Epithelial cell of proximal tubule (primary cell): ENCODE measurements at regions not wholly inside any gene's neighbourhood (a gene's known extent, or its start where the extent isn't known, plus 50 kb on each side); places are given as distances from the start of the nearest gene placed in this dataset.
"Not testable (repeated sequence)": the region's sequence is repeated elsewhere in the genome, so short reads cannot be mapped to it uniquely, and the experiment has no call there.

ENCODE experiments used
- DNase-seq: peaks from one replicate; pipeline ENCODE4 v3.0.0-alpha.2; 2011; ENCODE audit warnings: low read depth
- H3K4me3 ChIP-seq: 2 replicates; pipeline ENCODE4 v1.5.1; 2011; ENCODE audit warnings: low read depth, mild to moderate bottlenecking, low read length
- TF ChIP-seq, protein P1 (sequence below): conservative IDR thresholded peaks from 2 replicates; pipeline ENCODE4 v1.5.1; 2012; ENCODE audit warnings: low read depth, mild to moderate bottlenecking, low read length

- TF ChIP-seq, protein P1, sequence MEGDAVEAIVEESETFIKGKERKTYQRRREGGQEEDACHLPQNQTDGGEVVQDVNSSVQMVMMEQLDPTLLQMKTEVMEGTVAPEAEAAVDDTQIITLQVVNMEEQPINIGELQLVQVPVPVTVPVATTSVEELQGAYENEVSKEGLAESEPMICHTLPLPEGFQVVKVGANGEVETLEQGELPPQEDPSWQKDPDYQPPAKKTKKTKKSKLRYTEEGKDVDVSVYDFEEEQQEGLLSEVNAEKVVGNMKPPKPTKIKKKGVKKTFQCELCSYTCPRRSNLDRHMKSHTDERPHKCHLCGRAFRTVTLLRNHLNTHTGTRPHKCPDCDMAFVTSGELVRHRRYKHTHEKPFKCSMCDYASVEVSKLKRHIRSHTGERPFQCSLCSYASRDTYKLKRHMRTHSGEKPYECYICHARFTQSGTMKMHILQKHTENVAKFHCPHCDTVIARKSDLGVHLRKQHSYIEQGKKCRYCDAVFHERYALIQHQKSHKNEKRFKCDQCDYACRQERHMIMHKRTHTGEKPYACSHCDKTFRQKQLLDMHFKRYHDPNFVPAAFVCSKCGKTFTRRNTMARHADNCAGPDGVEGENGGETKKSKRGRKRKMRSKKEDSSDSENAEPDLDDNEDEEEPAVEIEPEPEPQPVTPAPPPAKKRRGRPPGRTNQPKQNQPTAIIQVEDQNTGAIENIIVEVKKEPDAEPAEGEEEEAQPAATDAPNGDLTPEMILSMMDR: no peak
Observed at GRCh38 chr1:73326663-73327062, 871.3 kb downstream of the LRRIQ3 start.

GRCh38 chr1:73310797-73311381 lies 887.1 kb downstream of the LRRIQ3 start:
- TF ChIP-seq, protein P1: no peak
- H3K4me3 ChIP-seq: no peak overlapping the region
- no peak for DNase-seq

More at GRCh38 chr1:73326663-73327062, 871.3 kb downstream of the LRRIQ3 start:
- H3K4me3 ChIP-seq: no peak overlapping the region
- no peak for DNase-seq

DNA sequence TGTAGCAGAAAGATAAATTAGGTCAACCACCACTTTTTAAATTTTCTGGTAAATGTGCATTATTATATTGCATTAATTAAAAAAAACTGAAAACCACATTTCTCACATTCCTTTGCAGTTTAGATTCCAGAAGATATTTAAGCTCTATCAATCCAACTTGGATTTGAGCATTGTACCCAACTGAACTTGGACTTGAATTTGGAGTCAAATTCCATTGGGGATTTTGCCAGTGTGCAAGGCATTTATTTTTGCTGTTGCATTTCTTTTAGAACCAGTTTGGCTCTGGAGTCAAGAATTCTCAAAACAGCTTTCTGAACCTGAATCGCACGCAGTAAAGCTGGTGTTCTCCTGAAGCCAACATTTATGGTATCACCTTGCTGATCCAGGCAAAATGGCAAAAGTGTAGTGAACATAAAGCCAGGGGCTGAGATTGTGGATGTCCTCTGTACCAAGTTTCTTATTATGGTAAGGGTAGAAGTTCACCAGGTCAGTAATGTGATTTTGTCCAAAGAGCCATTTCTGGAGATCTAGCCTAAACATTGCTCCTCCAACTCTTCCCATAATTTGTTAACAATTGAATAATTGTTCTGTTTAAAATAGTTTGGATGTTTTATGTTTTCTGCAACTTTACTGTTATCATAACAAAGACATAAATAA lies 890.9 kb downstream of the LRRIQ3 start:
- no peak overlapping the region for H3K4me3 ChIP-seq
- TF ChIP-seq, protein P1: no peak
- DNase-seq: no peak

DNA sequence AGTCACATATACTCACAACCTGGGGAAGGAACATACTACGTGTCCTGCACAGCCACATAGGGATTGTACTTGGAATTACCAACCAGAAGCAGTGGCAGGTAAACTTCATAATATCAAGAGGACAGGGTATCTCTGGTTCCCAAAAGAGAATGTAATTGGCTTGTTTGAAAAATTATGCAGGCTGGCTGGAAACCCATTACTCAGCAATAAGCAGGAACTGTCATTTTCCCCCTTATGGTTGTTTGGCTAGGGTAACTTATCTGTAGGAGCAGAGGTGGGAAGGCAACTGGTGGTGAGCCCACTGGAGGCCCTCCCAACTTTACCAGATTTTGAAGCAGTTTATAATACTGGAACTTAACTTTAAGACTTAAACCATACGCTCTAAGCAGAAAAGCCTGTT lies 924.1 kb downstream of the LRRIQ3 start:
- no peak for DNase-seq
- TF ChIP-seq, protein P1: no peak
- H3K4me3 ChIP-seq: no peak overlapping the region

DNA sequence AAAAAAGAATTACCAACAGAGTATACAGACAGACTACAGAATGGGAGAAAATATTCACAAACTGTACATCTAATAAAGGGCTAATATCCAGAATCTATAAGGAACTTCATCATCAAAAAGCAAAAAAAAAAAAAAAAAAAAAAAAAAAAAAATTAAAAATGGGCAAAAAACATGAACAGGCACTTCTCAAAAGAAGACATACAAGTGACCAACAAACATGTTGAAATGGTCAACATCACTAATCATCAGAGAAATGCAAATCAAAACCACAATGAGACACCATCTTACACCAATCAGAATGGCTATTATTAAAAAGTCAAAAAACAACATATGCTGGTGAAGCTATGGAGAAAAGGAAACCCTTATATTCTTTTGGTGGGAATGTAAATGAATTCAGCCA lies 952.8 kb downstream of the LRRIQ3 start:
- DNase-seq: not testable (repeated sequence)

DNA sequence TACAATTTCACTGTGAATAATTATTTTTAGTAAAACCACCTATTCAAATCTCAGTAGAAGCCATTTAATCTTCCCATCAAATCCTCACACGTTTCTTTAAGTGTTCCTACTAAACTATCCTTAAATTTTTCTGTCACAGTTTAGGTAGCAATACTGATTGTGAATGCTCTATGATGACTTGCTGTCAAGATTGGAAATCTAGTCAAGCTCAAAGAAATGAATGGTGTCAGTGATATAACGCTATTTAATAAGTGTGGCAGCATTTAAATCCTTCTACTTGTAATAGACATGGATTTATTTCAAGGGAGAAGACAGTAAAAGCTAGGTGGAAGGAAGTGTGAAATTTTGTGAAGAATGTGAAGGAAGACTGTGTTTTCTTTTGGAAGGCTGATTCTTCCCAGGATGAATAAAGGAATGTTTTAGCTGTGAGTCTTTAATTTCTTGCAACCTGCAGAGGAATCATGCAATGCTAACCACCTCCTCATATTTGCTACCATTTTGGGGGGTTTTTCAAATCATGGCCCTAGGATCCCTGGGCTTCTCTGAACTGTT lies 936.7 kb upstream of the NEGR1 start:
- H3K4me3 ChIP-seq: no peak overlapping the region
- DNase-seq: no peak
- TF ChIP-seq, protein P1: no peak

More for the DNA sequence above, 952.8 kb downstream of the LRRIQ3 start:
- H3K4me3 ChIP-seq: not testable (repeated sequence)

- TF ChIP-seq, protein P1: peak; percentile 34
- no peak overlapping the region for H3K4me3 ChIP-seq
- DNase-seq: no peak
Observed at GRCh38 chr1:73205294-73205973, 923.1 kb upstream of the NEGR1 start.
